MM.1S (cell line): ENCODE measurements at regions not wholly inside any gene's neighbourhood (a gene's known extent, or its start where the extent isn't known, plus 50 kb on each side); places are given as distances from the start of the nearest gene placed in this dataset.

Source experiments
- EZH2 ChIP-seq: fragments of 300-600 bp; sonication (generic); optimal IDR thresholded peaks from 2 replicates; pipeline ENCODE3; 2017; ENCODE audit warnings: low read depth, mild to moderate bottlenecking, antibody characterized with exemption, low read length, mixed read lengths
- TF ChIP-seq, protein P1 (sequence below): fragments of 300-600 bp; sonication (generic); IDR thresholded peaks from 2 replicates; pipeline ENCODE4 v1.5.1; 2016; ENCODE audit warnings: antibody characterized with exemption, low read length, mixed read lengths

DNA sequence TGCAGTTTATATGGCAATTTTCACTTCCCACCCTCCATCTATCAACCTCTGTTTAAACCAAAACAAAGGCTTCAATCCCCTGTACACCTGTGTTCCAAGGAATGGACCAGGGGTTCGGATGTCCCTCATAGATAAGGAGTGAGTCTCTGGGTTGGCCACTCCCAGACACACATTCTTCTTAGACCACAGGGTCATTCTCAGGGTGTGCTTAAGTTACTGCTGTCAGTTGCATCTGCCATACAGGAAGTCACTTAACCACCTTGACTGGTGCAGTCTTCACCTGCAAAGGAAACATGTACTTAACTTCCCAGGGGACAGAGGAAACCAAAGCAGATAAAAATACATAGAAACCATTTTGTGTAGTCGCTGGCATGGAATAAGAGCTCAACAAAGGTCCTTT, 151.0 kb upstream of the NDUFV2 start:
- TF ChIP-seq, protein P1, sequence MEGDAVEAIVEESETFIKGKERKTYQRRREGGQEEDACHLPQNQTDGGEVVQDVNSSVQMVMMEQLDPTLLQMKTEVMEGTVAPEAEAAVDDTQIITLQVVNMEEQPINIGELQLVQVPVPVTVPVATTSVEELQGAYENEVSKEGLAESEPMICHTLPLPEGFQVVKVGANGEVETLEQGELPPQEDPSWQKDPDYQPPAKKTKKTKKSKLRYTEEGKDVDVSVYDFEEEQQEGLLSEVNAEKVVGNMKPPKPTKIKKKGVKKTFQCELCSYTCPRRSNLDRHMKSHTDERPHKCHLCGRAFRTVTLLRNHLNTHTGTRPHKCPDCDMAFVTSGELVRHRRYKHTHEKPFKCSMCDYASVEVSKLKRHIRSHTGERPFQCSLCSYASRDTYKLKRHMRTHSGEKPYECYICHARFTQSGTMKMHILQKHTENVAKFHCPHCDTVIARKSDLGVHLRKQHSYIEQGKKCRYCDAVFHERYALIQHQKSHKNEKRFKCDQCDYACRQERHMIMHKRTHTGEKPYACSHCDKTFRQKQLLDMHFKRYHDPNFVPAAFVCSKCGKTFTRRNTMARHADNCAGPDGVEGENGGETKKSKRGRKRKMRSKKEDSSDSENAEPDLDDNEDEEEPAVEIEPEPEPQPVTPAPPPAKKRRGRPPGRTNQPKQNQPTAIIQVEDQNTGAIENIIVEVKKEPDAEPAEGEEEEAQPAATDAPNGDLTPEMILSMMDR = no peak
- no peak for TF ChIP-seq EZH2
